Neural progenitor cell (in vitro differentiated cells): ENCODE measurements at regions not wholly inside any gene's neighbourhood (a gene's known extent, or its start where the extent isn't known, plus 50 kb on each side); places are given as distances from the start of the nearest gene placed in this dataset.

ENCODE experiments used
- CTCF ChIP-seq: fragments of 200-600 bp; sonication (generic); IDR thresholded peaks from 2 replicates; pipeline ENCODE4 v1.5.1; 2017; ENCODE audit warnings: antibody characterized with exemption, mild to moderate bottlenecking
- EZH2 ChIP-seq: fragments of 200-600 bp; sonication (generic); IDR thresholded peaks from 2 replicates; pipeline ENCODE4 v1.6.1; 2017; ENCODE audit warnings: antibody characterized with exemption, mild to moderate bottlenecking, moderate library complexity

GRCh38 chr12:42027546-42027945 lies 117.1 kb downstream of the GXYLT1 start:
- TF ChIP-seq CTCF (no peak), EZH2 (no peak)
